ENCODE measurements at regions not wholly inside any gene's neighbourhood (a gene's known extent, or its start where the extent isn't known, plus 50 kb on each side); places are given as distances from the start of the nearest gene placed in this dataset.
"Not testable (repeated sequence)": the region's sequence is repeated elsewhere in the genome, so short reads cannot be mapped to it uniquely, and the experiment has no call there.

GRCh38 chr17:52636443-52636842, 477.9 kb upstream of the CA10 start:
- H3K9me3 Mint-ChIP-seq: peaks cover 36% of the 10 kb centered on the region
- H3K36me3 Mint-ChIP-seq (ENCODE audit: low read depth): no peaks in the 10 kb centered on the region
- 0 out of 2 replicates have a peak, but pooled peaks cover 2% of the 10 kb centered on the region for H3K27me3 Mint-ChIP-seq (ENCODE audit: insufficient read depth)
- DNase-seq: no peak
- no peak overlapping the region for H3K4me3 Mint-ChIP-seq
- no peaks in the 10 kb centered on the region for H3K4me1 Mint-ChIP-seq (ENCODE audit: low read depth)
- TF ChIP-seq CTCF (IDR thresholded peaks at IDR 0.05): no peak
- no peak overlapping the region for H3K27ac Mint-ChIP-seq

GRCh38 chr17:52606590-52606989, 448.1 kb upstream of the CA10 start:
- H3K27ac Mint-ChIP-seq: no peak overlapping the region
- no peak overlapping the region for H3K4me3 Mint-ChIP-seq
- H3K9me3 Mint-ChIP-seq: peaks cover 33% of the 10 kb centered on the region
- no peaks in the 10 kb centered on the region; the same call in 1 of the 2 replicates for H3K36me3 Mint-ChIP-seq (ENCODE audit: low read depth)
- no peak for TF ChIP-seq CTCF (IDR thresholded peaks at IDR 0.05)
- H3K27me3 Mint-ChIP-seq (ENCODE audit: insufficient read depth): no peaks in the 10 kb centered on the region
- DNase-seq: no peak
- no peaks in the 10 kb centered on the region for H3K4me1 Mint-ChIP-seq (ENCODE audit: low read depth)

DNA sequence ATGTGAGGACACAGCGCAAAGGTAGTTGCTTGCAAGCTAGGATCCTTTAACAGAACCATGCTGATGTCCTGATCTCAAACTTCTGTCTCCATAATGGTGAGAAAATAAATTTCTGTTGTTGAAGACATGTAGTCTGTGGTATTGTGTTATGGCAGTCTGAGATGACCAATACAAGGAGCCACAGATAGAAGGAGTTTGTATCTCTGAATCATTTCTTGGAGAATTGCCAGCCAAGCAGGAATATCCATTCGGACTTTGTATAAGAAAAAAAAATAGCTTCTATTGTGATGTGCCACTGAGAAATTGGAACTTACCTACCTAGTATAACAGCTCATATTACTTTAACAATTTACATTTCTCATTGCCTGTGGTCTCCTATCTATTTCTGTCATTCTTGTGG, 447.6 kb upstream of the CA10 start:
- DNase-seq: no peak
- H3K27me3 Mint-ChIP-seq (ENCODE audit: insufficient read depth): no peaks in the 10 kb centered on the region
- no peak overlapping the region for H3K27ac Mint-ChIP-seq
- TF ChIP-seq CTCF (IDR thresholded peaks at IDR 0.05): no peak
- no peaks in the 10 kb centered on the region; the same call in 1 of the 2 replicates for H3K36me3 Mint-ChIP-seq (ENCODE audit: low read depth)
- H3K4me3 Mint-ChIP-seq: no peak overlapping the region
- H3K4me1 Mint-ChIP-seq (ENCODE audit: low read depth): no peaks in the 10 kb centered on the region
- H3K9me3 Mint-ChIP-seq: peaks cover 31% of the 10 kb centered on the region

DNA sequence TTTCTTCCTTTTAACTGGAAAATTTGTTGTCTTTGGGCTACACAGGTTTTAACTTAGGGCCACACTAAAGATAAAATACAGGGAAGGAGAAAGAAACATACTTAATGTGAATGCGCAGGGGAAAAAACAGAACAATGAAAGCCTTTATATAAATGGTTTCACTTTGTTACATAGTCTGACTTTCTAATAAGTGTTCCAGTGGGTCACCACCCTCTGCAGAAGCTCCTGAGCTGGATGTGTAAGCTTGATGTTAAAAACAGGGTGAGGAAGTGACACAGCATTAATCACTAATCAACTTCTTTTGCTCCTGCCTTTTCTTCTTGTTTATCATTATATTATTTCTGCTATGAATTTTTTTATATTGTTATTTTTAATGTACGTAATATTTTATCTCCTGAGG, 445.6 kb upstream of the CA10 start:
- Mint-ChIP-seq H3K9me3 (peaks cover 42% of the 10 kb centered on the region), H3K36me3 (ENCODE audit: low read depth) (no peaks in the 10 kb centered on the region; the same call in 1 of the 2 replicates), H3K27ac (no peak overlapping the region), H3K4me1 (ENCODE audit: low read depth) (no peaks in the 10 kb centered on the region), H3K4me3 (no peak overlapping the region), H3K27me3 (ENCODE audit: insufficient read depth) (no peaks in the 10 kb centered on the region)
- DNase-seq: no peak
- no peak for TF ChIP-seq CTCF (IDR thresholded peaks at IDR 0.05)

GRCh38 chr17:52597452-52598215, 439.1 kb upstream of the CA10 start:
- H3K27ac Mint-ChIP-seq; H3K36me3 Mint-ChIP-seq (ENCODE audit: low read depth); H3K4me1 Mint-ChIP-seq (ENCODE audit: low read depth); H3K27me3 Mint-ChIP-seq (ENCODE audit: insufficient read depth); DNase-seq; H3K4me3 Mint-ChIP-seq: not testable (repeated sequence)
- H3K9me3 Mint-ChIP-seq: peaks cover 39% of the 10 kb centered on the region

- Mint-ChIP-seq H3K36me3 (ENCODE audit: low read depth) (no peaks in the 10 kb centered on the region), H3K4me3 (no peak overlapping the region), H3K4me1 (ENCODE audit: low read depth) (no peaks in the 10 kb centered on the region), H3K27me3 (ENCODE audit: insufficient read depth) (no peaks in the 10 kb centered on the region), H3K27ac (no peak overlapping the region), H3K9me3 (peaks cover 54% of the 10 kb centered on the region)
- DNase-seq: no peak
- no peak for TF ChIP-seq CTCF (IDR thresholded peaks at IDR 0.05)
Measured at GRCh38 chr17:52594516-52594915, 436.0 kb upstream of the CA10 start.
